ENCODE measurements at regions not wholly inside any gene's neighbourhood (a gene's known extent, or its start where the extent isn't known, plus 50 kb on each side); places are given as distances from the start of the nearest gene placed in this dataset.

GRCh38 chrX:109312757-109313156 lies 169.1 kb downstream of the GUCY2F start:
- DNase-seq: no peak

- DNase-seq: no peak
Observed at GRCh38 chrX:109310031-109310430, 171.9 kb downstream of the GUCY2F start.

GRCh38 chrX:109301177-109301576 lies 180.7 kb downstream of the GUCY2F start:
- no peak for DNase-seq

GRCh38 chrX:109300415-109300814 lies 181.5 kb downstream of the GUCY2F start:
- no peak for DNase-seq

GRCh38 chrX:109299091-109299490 lies 182.8 kb downstream of the GUCY2F start:
- no peak for DNase-seq

GRCh38 chrX:109294097-109294814 lies 187.6 kb downstream of the GUCY2F start:
- no peak for DNase-seq

GRCh38 chrX:109283870-109284269 lies 198.0 kb downstream of the GUCY2F start:
- DNase-seq: no peak

- no peak for DNase-seq
Observed at GRCh38 chrX:109281483-109282275, 200.2 kb downstream of the GUCY2F start.

GRCh38 chrX:109274806-109275205 lies 207.1 kb downstream of the GUCY2F start:
- no peak for DNase-seq

- DNase-seq: peak; percentile 72 to 75
Observed at GRCh38 chrX:109270580-109271484, 211.1 kb downstream of the GUCY2F start.

GRCh38 chrX:109268340-109268739 lies 213.5 kb downstream of the GUCY2F start:
- no peak for DNase-seq

GRCh38 chrX:109266034-109266433 lies 215.9 kb downstream of the GUCY2F start:
- DNase-seq: no peak

- no peak for DNase-seq
Observed at GRCh38 chrX:109264878-109265277, 217.0 kb downstream of the GUCY2F start.

GRCh38 chrX:109261279-109261678 lies 220.6 kb downstream of the GUCY2F start:
- DNase-seq: no peak

GRCh38 chrX:109252789-109253188 lies 229.1 kb downstream of the GUCY2F start:
- DNase-seq: no peak

GRCh38 chrX:109218761-109219160 lies 263.1 kb downstream of the GUCY2F start:
- DNase-seq: no peak

- DNase-seq: no peak
Observed at GRCh38 chrX:109199726-109200125, 282.2 kb downstream of the GUCY2F start.

- no peak for DNase-seq
Observed at GRCh38 chrX:109190542-109190941, 291.3 kb downstream of the GUCY2F start.

GRCh38 chrX:109187473-109188168 lies 294.3 kb downstream of the GUCY2F start:
- DNase-seq: no peak

- DNase-seq: no peak
Observed at GRCh38 chrX:109186939-109187338, 294.9 kb downstream of the GUCY2F start.

GRCh38 chrX:109184506-109185139 lies 297.3 kb downstream of the GUCY2F start:
- DNase-seq: no peak

- no peak for DNase-seq
Observed at GRCh38 chrX:109172091-109172602, 309.7 kb downstream of the GUCY2F start.
